CD4-positive, alpha-beta T cell treated with Interleukin-12 subunit alpha and Interleukin-12 subunit beta, for 1 hour (primary cell): ENCODE measurements at regions not wholly inside any gene's neighbourhood (a gene's known extent, or its start where the extent isn't known, plus 50 kb on each side); places are given as distances from the start of the nearest gene placed in this dataset.

Experiments
- DNase-seq: peaks from one replicate; pipeline ENCODE4 v3.0.0-alpha.2; 2020

DNA sequence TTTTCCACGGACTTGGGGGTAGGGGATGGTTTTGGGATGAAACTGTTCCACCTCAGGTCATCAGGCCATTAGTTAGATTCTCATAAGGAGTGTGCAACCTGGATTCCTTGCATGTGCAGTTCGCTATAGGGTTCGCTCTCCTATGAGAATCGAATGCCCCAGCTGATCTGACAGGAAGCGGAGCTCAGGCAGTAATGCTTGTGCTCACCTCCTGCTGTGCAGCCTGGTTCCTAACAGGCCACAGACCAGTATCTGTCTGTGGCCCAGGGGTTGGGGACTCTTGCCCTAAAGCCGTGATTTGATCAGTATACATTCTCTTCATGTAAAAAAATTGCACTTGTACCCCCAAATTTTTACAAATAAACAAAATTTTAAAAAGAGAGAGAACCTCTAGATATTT is 219.4 kb upstream of the CPNE8 start:
- DNase-seq: no peak

DNA sequence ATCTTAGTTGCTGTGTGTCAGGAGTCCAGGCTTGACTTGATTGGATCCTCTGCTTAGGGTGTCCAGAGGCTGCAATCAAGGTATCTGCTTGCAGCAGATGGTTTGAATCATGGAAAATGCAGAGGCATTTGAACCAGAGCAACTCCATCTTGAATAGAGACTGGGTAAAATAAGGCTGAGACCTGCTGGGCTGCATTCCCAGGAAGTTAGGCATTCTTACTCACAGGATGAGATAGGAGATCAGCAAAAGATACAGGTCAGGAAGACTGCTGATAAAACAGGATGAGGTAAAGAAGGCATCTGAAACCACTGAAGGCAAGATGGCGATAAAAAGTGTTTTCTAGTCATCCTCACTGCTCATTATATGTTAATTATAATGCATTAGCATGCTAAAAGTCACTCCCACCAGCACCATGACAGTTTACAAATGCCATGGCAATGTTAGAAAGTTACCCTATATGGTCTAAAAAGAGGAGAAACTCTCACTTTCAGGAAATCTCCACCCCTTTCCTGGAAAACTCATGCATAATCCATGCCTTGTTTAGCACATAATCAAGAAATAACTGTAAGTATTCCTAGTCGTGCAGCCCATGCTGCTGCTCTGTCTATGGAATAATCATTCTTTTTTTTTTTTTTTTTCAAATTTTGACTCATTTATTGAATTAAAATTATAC is 218.3 kb upstream of the CPNE8 start:
- no peak for DNase-seq

GRCh38 chr12:39122562-39123204 is 217.3 kb upstream of the CPNE8 start:
- no peak for DNase-seq

GRCh38 chr12:39116861-39117260 is 211.5 kb upstream of the CPNE8 start:
- no peak for DNase-seq

GRCh38 chr12:39112064-39112463 is 206.7 kb upstream of the CPNE8 start:
- DNase-seq: no peak

DNA sequence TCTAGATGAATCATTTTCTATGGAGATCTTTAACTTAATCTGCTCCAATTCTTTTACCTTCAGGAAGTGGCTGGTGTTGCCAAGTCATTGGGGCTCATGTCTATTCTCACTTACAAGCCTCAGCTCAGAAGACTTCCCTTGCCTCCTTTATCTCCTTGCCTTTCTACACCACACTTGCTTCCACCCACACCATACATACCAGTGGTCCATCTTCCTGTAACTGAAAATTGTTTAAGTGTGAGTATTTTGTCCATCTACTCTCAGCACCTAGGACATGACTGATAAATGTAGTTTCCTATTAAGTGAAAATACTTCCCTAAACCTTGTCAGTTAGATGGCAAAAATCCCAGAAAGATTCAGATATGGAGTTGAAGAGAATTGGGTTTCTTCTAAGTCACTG is 199.7 kb upstream of the CPNE8 start:
- no peak for DNase-seq

- DNase-seq: peak; percentile 53
These were observed 198.3 kb upstream of the CPNE8 start for GRCh38 chr12:39103552-39104165.

- DNase-seq: no peak
These were observed 197.3 kb upstream of the CPNE8 start for GRCh38 chr12:39102474-39103209.

GRCh38 chr12:39095636-39096330 is 190.4 kb upstream of the CPNE8 start:
- DNase-seq: no peak

DNA sequence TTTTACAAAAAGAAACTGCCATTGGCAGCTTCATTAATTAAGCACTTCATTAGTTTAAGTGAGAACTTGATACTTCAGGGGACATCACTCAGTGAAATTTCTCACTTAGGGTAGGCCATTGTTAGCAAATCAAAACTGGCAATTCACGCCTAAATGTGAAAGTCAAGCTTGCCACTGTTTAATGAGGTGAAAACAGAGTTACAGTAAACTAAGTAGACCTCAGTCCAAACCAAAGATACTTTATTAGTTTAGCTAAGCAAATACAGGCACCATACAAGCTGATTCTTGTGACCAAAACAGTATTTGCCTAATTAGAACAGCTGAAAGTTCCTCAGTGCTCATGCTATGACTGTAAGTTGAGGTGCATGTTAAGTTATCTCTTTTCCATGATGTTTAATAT is 176.5 kb upstream of the CPNE8 start:
- DNase-seq: no peak

DNA sequence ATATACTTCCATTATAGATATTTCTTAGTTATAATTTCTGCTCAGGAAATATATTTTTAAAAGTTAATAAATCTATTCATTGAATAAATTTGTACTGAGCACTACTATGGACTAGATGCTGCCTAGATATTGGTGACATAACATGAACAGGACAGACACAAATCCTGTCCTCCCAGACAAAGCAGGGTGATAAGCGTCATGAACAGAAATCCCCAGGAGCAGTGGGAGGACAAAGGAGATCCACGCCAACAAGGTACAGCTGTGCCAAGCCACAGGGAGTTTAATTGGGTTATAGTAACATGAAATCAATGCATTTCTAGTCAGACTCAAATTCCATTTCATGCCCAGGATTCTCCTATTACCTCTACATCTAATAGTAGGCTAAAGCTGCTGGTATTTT is 171.8 kb upstream of the CPNE8 start:
- no peak for DNase-seq

DNA sequence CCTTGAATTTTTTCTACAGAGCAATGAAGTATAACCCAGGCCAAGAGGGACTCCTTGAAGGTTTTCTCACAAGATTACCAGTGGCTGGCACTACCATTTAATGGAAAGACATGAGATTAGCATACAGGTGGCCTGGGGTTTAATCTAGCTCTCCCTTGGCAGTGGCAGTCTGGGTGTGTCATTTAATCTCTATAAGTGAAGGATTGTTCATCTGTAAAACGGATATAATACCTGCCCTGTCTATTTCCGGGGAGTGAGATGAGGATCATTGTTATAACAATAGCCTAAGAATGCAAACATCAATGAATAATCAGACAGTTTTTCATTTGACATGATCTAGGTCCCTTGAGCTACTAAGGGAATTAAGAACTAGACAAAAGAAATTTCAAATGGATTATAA is 168.7 kb upstream of the CPNE8 start:
- no peak for DNase-seq

DNA sequence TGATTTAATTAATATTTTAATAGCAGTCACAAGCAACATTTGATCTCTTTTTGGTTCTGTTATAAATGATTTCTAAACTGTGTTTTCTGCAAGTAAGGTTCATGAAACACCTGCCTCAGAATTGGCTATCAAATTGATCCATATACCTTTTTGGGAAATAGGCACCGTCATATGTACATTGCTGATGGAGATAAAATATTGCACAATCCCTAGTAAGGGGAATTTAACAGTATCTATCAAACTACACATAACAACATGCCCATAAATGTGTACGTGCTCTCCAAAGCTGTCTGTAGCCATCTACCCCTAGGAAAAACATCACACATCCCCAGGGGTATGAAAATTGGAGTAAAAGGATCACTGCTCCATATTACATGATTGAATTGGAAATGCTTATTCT is 167.3 kb upstream of the CPNE8 start:
- no peak for DNase-seq

DNA sequence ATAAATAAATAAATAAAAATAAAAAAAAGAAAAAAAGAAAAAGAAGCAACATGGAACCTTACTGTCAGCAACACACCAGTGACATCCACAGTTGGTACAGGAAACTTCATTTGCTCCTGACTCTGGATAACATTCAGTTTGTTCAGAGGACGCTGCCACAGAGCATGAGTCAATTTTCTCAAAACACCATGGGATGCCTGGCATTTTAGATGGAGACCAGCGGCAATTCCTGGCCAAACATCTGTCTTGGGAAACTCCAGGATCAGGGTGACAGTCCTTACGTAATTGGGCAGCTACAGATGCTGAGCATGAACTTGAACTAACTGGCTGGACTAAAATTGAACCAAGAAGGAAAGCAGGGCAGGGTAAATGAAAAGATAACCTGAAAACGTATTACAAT is 166.2 kb upstream of the CPNE8 start:
- DNase-seq: no peak

GRCh38 chr12:39070775-39071174 is 165.4 kb upstream of the CPNE8 start:
- no peak for DNase-seq

GRCh38 chr12:39065455-39065854 is 160.1 kb upstream of the CPNE8 start:
- DNase-seq: no peak

GRCh38 chr12:39064708-39065107 is 159.3 kb upstream of the CPNE8 start:
- DNase-seq: no peak

DNA sequence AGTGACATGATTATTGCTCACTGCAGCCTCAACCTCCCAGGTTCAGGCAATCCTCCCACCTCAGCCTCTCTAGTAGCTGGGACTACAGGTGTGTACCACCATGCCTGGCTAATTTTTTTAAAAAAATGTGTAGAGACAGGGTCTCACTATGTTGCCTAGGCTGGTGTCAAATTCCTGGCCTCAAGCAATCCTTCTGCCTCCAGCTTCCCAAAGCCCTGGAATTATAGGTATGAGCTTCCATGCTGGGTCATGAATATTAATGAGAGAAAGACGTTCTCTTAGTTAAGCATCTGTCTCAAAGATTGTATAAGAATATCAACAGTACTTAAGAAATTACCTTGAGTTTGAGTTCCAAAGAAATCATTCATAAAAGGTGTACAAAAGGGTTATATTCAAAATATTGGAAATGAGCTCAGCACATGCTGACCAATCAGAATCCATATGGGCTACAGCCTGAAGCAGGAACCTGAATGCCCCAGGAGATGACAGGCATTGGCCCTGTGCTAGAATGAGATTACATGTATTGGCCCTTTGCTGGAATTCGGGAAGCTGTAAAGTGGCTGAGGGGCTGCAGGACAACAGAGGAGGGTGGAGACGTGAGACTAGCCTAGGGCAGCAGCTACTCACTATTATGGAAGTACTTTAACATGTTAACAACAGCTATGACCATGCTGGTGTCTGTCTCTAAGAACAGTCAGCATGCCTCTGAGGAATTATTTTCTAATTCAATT is 157.0 kb upstream of the CPNE8 start:
- no peak for DNase-seq

DNA sequence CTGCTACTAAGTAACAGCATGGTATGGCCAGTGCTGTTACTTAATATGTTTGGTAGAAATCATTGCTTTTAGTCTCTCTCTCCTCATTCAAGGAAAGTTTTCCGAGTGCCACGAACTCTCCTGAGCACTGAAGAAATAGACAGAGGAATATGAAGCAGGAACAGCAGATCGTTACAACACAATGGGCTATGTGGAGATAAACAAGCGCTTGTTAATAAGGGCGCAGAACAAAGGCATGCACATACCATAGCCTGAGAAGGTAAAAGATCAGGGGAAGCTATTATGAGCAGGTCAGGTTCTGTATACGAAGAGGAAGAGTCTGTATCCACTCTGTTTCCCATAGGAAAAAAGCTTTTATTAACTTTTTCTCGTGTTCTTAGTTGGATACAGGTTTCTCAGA is 156.2 kb upstream of the CPNE8 start:
- no peak for DNase-seq

GRCh38 chr12:39048395-39048794 is 143.0 kb upstream of the CPNE8 start:
- DNase-seq: no peak

DNA sequence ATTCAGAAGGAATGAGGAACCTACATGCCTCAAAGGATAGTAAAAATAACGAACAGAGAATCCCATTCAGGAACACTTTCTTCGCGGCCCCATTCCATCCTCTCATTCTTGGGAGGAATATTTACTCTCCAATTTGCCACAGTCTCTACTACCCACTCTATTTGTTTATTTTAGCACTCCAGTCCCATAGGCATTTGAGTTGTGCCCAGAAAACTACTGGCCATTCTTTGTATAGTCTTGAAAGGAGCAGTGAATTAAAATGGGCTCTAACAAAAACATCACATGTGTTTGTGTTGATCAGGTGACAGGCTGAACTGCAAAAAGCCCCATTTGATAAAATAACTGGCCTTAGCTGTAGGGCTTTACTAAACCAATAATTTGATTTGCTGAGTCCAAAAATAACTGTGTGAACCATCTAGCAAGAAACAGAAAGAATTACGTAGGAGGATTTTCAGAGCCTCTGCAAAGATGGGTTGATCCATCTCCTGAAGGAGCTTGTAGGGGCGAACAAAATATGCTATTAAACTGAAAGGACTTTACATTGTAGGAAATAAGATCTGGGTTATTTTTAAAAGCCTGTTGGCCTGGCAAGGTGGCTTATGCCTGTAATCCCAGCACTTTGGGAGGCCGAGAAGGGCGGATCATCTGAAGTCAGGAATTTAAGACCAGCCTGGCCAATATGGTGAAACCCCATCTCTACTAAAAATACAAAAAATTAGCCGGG is 142.3 kb upstream of the CPNE8 start:
- no peak for DNase-seq

- no peak for DNase-seq
These were observed 139.4 kb upstream of the CPNE8 start for GRCh38 chr12:39044754-39045153.
